Heart left ventricle (tissue), 13 donors: ENCODE measurements at regions not wholly inside any gene's neighbourhood (a gene's known extent, or its start where the extent isn't known, plus 50 kb on each side); places are given as distances from the start of the nearest gene placed in this dataset.

Experiments used
- CTCF ChIP-seq, 12 donors: fragments of 200-600 bp; sonication (generic) in 4 of 12; IDR thresholded peaks; one replicate each; pipeline versions ENCODE4 v1.5.0 to v1.8.0; 2018 to 2022; ENCODE audit warnings: antibody characterized with exemption in 12 of 12, mild to moderate bottlenecking in 5 of 12
- POLR2A ChIP-seq, 2 donors: fragments of 450-650 bp; IDR thresholded peaks; one replicate each; pipeline ENCODE4 v1.6.1; 2017; ENCODE audit warnings: antibody characterized with exemption in 2 of 2, mild to moderate bottlenecking in 2 of 2, moderate library complexity in 2 of 2
- donor health status: ischemic (EF 13 %, LVEDD 7.1; RV severe dilation, severe dysfunction).
- donor health status: DM: no; HTN: yes; CAD: no.
- donor health status: DM: no; HTN: no; CAD: no.
- donor health status: ischemic (EF 25% LVEDD 6.9; RV normal size, moderate dysfunction).
- donor health status: ischemic (EF 25% LVEDD 5.7; RV mildly dilated, moderate dysfunction).
- donor health status: ischemic (EF 35%, LVEDD 5.7; RV mildly dilated, moderate dysfunction).
- donor health status: nonischemic (EF 11% LVEDD 7.7; RV severe dilation, severe dysfunction).
- donor health status: DM: yes; HTN: yes; CAD: no.
- donor health status: PGD.
- donor health status: ischemic (EF 29% LVEDD 5.4; RV normal size, mild dysfunction).
- donor health status: nonischemic (EF 23%, LVEDD 6.1; RV moderate dilation, normal function).

GRCh38 chr2:67486041-67486796 is 89.1 kb downstream of the ETAA1 start:
- no peak for TF ChIP-seq POLR2A (IDR thresholded peaks at IDR 0.05)
- no peak for TF ChIP-seq CTCF (IDR thresholded peaks at IDR 0.05)
